Epithelial cell of esophagus (primary cell): ENCODE measurements at regions not wholly inside any gene's neighbourhood (a gene's known extent, or its start where the extent isn't known, plus 50 kb on each side); places are given as distances from the start of the nearest gene placed in this dataset.
A peak's percentile ranks its signal among the peaks of the same experiment; 100 is the strongest.

Experiments
- DNase-seq: peaks from one replicate; pipeline ENCODE4 v3.0.0; 2010; ENCODE audit warnings: low read depth
- H3K4me3 ChIP-seq: 2 replicates; pipeline ENCODE4 v1.5.1; 2011; ENCODE audit warnings: mild to moderate bottlenecking, low read length, control low read depth
- TF ChIP-seq, protein P1 (sequence below): IDR thresholded peaks from 2 replicates; pipeline ENCODE4 v1.5.1; 2011; ENCODE audit warnings: low read depth, mild to moderate bottlenecking, low read length, control low read depth, inconsistent platforms; ENCODE audit not compliant: insufficient read depth; ENCODE audit errors: missing control alignments

DNA sequence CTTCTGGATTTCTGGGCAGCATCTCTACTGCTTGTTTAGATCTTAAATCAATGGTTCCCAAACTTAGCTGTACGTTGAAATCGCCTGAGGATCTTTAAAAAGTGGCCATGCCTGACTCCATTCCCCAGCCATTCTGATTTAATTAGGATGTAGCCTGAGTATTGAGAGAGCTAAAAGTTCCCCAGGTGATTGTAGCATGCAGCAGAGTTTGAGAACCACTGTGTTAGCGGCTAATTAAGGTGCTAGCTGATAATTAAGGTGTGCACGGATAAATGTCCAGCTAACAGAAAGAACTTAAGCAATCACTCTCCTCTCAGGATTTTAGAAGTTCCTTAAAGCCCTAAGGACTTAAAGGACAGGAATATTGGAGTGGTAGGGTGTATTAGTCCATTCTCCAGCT lies 89.1 kb downstream of the NMUR2 start:
- DNase-seq = no peak
- H3K4me3 ChIP-seq = no peak overlapping the region
- TF ChIP-seq, protein P1, sequence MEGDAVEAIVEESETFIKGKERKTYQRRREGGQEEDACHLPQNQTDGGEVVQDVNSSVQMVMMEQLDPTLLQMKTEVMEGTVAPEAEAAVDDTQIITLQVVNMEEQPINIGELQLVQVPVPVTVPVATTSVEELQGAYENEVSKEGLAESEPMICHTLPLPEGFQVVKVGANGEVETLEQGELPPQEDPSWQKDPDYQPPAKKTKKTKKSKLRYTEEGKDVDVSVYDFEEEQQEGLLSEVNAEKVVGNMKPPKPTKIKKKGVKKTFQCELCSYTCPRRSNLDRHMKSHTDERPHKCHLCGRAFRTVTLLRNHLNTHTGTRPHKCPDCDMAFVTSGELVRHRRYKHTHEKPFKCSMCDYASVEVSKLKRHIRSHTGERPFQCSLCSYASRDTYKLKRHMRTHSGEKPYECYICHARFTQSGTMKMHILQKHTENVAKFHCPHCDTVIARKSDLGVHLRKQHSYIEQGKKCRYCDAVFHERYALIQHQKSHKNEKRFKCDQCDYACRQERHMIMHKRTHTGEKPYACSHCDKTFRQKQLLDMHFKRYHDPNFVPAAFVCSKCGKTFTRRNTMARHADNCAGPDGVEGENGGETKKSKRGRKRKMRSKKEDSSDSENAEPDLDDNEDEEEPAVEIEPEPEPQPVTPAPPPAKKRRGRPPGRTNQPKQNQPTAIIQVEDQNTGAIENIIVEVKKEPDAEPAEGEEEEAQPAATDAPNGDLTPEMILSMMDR = no peak

DNA sequence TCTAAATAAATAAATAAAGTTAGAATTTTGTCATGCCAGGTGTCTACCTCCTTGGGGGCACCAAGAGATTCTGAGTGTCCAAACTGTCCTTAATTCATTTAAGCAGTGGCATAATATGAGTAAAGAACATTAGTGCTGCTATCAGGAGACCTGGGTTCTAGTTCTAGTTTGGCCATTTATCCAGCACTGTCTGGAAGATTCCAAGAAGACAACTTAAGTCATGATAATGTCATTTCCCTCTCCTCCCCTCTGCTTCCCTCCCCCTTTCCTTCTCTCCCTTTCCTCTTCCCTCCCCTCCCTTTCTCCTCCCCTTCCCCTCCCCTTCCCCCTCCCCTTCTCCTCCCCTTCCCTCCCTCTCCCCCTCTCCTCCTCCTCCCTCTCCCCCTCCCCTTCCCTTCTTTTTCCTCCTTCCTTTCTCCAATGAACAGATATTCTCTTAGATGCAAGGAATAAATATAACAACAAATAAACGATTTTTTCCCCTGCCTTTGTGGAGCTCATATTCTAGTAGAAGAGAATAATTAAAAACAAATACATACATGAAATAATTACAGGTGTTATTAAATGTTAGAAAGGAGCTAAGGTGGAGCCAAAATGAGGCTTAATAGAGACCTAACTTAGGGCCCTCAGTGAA lies 90.8 kb downstream of the NMUR2 start:
- TF ChIP-seq, protein P1 = no peak
- no peak for DNase-seq
- H3K4me3 ChIP-seq = no peak overlapping the region

DNA sequence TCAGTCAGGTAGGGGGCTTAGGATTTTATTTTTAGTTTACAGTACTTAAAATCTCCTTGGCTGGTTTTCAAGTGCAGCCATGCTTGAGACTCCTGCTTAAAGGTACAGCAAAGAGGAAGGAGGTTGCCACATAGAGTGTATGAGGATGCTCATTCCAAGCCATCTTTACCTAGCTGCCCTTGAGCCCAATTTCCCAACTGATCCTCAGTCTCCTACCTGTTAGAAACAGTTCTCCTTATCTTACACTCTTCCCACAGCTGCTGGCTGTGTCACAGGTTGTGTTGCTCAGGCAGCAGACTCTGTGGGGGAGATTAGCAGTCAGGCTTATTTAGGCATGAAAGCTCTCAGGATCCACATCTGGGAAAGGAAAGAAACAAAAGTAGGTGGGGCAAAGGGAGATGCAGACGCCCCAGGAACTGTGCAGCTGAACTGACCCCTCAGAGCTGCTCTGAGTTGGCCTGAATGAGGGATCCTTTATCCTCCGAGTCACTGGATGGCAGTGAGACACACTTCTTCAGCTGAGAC lies 95.1 kb downstream of the NMUR2 start:
- DNase-seq = no peak
- H3K4me3 ChIP-seq = no peak overlapping the region
- TF ChIP-seq, protein P1 = no peak

DNA sequence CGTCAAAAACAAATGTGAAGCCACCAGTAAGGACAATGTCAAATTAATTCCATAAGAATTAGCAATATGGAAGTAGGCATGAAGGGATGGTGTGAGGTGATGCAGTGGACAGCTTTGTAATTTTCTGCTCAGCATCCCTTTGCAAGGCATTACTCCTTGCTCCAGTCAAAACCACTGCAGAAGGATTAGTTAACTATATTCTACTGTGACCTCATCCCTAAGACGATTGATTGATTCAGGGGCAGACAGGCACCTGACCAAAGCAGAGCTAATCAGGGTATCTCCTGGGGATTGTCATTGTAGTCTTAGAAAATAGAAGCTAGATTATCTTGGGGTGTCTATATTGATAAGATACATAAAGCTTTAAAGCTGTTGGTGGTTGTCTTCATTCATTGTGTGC lies 98.7 kb downstream of the NMUR2 start:
- DNase-seq = no peak
- TF ChIP-seq, protein P1 = no peak
- H3K4me3 ChIP-seq = no peak overlapping the region

DNA sequence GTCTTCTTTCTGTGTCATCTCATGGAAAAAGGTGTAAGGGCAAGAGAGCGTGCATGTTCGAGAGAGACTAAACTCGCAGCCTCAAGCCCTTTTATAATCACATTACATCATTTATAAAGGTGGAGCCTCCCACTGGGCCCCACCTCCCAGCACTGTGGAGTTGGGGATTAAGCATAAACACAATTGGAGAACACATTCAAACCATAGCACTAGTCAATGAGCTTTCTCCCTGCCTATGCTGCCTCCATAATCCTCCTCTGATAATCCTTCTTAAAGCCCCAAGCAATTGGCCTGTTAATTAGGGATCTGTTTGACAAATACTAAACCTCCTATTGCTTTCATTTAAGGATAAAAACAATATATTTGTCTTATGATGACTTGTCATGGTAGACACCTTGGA lies 99.6 kb downstream of the NMUR2 start:
- no peak overlapping the region for H3K4me3 ChIP-seq
- no peak for DNase-seq
- TF ChIP-seq, protein P1 = no peak

DNA sequence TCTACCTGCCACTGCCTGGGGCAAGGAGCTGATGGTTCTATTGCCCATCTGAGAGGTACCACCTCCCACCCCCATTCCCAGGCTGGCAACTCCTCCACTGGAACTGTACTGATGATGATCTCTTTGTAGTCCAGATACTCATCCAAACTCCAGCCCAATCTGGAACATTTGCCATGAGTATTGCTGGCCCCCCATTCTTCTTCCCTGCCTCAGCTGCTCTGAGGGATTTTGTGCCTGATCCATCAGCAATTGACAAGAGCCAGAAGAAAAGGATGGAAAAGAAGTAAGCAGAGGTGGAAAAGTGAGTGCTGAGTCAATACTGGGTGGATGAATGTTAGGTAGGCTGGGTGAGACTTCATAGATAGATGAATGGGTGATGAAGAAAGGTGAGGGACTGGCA lies 101.2 kb downstream of the NMUR2 start:
- no peak for DNase-seq
- no peak overlapping the region for H3K4me3 ChIP-seq
- TF ChIP-seq, protein P1 = no peak

DNA sequence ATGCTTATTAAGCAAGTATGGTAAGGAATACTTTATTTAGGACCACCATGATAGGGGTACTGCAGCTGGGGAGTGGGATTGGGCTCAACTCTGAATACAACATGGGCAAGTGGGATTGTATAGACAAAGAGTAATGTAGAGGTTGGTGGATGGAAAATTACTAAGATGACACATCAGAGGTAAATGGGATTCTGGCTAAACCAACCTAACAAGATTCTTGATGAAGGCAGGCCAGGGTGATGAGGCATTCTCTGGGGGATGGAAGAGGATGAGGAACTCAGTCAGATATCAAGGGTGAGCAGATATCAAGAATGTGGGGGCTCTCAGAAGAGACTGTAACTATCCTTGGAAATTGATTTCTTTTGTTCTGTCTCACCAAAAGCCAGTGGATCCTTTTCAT lies 107.2 kb downstream of the NMUR2 start:
- TF ChIP-seq, protein P1 = no peak
- H3K4me3 ChIP-seq = no peak overlapping the region
- peak; percentile 50 for DNase-seq
